HG03025 (cell line): ENCODE measurements at regions not wholly inside any gene's neighbourhood (a gene's known extent, or its start where the extent isn't known, plus 50 kb on each side); places are given as distances from the start of the nearest gene placed in this dataset.
"Not testable (repeated sequence)": the region's sequence is repeated elsewhere in the genome, so short reads cannot be mapped to it uniquely, and the experiment has no call there.

Source experiments
- ATAC-seq: cut with Tn5 transposase; IDR thresholded peaks from one replicate; pipeline ENCODE4 v1.9.1; 2021; ENCODE audit warnings: mild to moderate bottlenecking, moderate library complexity; ENCODE audit not compliant: unreplicated experiment, low FRiP score

- not testable (repeated sequence) for ATAC-seq
Observed at GRCh38 chr15:20309966-20310365, 231.6 kb downstream of the GOLGA6L6 start.

GRCh38 chr15:20309395-20309794 lies 232.2 kb downstream of the GOLGA6L6 start:
- not testable (repeated sequence) for ATAC-seq

GRCh38 chr15:20308027-20308690 lies 233.4 kb downstream of the GOLGA6L6 start:
- not testable (repeated sequence) for ATAC-seq

- ATAC-seq: not testable (repeated sequence)
Observed at GRCh38 chr15:20307137-20307536, 234.5 kb downstream of the GOLGA6L6 start.

- not testable (repeated sequence) for ATAC-seq
Observed at GRCh38 chr15:20306497-20307106, 235.0 kb downstream of the GOLGA6L6 start.

GRCh38 chr15:20305912-20306311 lies 235.7 kb downstream of the GOLGA6L6 start:
- ATAC-seq: not testable (repeated sequence)

GRCh38 chr15:20305015-20305465 lies 236.6 kb downstream of the GOLGA6L6 start:
- ATAC-seq: not testable (repeated sequence)

GRCh38 chr15:20304282-20305014 lies 237.2 kb downstream of the GOLGA6L6 start:
- ATAC-seq: not testable (repeated sequence)

- ATAC-seq: not testable (repeated sequence)
Observed at GRCh38 chr15:20303248-20304171, 238.1 kb downstream of the GOLGA6L6 start.

- not testable (repeated sequence) for ATAC-seq
Observed at GRCh38 chr15:20302141-20303069, 239.2 kb downstream of the GOLGA6L6 start.

- not testable (repeated sequence) for ATAC-seq
Observed at GRCh38 chr15:20301471-20302081, 240.0 kb downstream of the GOLGA6L6 start.

- ATAC-seq: not testable (repeated sequence)
Observed at GRCh38 chr15:20301041-20301390, 240.6 kb downstream of the GOLGA6L6 start.

- ATAC-seq: not testable (repeated sequence)
Observed at GRCh38 chr15:20300351-20301040, 241.1 kb downstream of the GOLGA6L6 start.

- ATAC-seq: not testable (repeated sequence)
Observed at GRCh38 chr15:20297603-20298123, 243.9 kb downstream of the GOLGA6L6 start.

GRCh38 chr15:20296261-20296660 lies 245.3 kb downstream of the GOLGA6L6 start:
- not testable (repeated sequence) for ATAC-seq

- no peak for ATAC-seq
Observed at GRCh38 chr15:20295238-20295811, 246.3 kb downstream of the GOLGA6L6 start.

- ATAC-seq: no peak
Observed at GRCh38 chr15:20294651-20295237, 246.9 kb downstream of the GOLGA6L6 start.
